ENCODE measurements at regions not wholly inside any gene's neighbourhood (a gene's known extent, or its start where the extent isn't known, plus 50 kb on each side); places are given as distances from the start of the nearest gene placed in this dataset.

GRCh38 chr9:88803546-88804253 lies 187.6 kb upstream of the S1PR3 start:
- peaks cover 0 to 3% (median 1%) of the 10 kb centered on the region in 4 donors for H3K4me1 Mint-ChIP-seq
- no peak for DNase-seq

GRCh38 chr9:88804254-88804596 lies 187.0 kb upstream of the S1PR3 start:
- H3K27me3 Mint-ChIP-seq, result peaks cover 19 to 75% (median 35%) of the 10 kb centered on the region in 5 donors
- no peak overlapping the region for H3K4me3 Mint-ChIP-seq
- no peak for DNase-seq
- POLR2A ChIA-PET, result no interaction called here
- no peaks in the 10 kb centered on the region for H3K36me3 Mint-ChIP-seq
- no peak overlapping the region for H3K27ac Mint-ChIP-seq
- H3K4me1 Mint-ChIP-seq, result peaks cover 0 to 3% (median 1%) of the 10 kb centered on the region in 4 donors
- ATAC-seq, result no peak
- H3K9me3 Mint-ChIP-seq, result no peaks in the 10 kb centered on the region

More at GRCh38 chr9:88803546-88804253, 187.6 kb upstream of the S1PR3 start:
- Mint-ChIP-seq H3K4me3 (no peak overlapping the region), H3K9me3 (no peaks in the 10 kb centered on the region), H3K36me3 (no peaks in the 10 kb centered on the region), H3K27me3 (peaks cover 19 to 70% (median 35%) of the 10 kb centered on the region in 5 donors), H3K27ac (no peak overlapping the region)
- POLR2A ChIA-PET, result no interaction called here
- ATAC-seq, result no peak

DNA sequence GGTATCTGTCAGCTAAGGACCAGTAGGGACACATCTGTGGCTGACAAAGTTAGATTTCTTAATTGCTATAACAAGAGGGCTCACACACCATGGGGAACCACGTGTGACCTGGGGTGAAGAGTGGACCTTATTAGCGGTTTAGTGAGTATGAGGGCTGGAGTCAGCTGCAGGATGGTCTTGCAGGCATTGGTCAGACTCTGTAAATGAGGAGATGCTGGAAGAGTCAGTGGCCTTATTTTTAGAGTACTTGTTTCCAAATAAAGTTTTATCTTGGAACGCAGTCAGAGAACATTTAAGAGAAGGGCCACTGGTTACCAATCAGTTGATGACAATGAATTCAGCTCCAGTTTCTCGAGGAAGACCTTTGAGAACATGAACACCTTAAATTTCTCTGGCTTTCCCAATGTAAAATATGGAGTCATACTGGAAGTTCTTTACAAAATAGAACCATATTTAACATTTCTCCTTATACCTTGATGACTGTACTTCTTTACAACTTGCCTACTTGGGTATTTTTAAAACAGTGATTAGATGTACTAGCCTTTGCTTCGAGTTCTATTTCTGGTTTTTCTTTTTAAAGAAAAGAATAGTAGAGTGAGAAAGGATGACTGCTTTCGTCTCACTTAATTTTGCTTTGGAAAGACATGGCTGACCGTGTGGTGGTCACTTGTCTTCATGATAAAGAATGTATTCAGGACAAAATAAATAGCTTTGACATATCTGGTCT lies 185.9 kb upstream of the S1PR3 start:
- H3K4me1 Mint-ChIP-seq, result peaks cover 0 to 3% (median 1%) of the 10 kb centered on the region in 4 donors
- DNase-seq (no peak), ATAC-seq (no peak)
- POLR2A ChIA-PET, result interaction anchor here (0.6 kb wide), 1 partner anchor 182 kb away, joined by 3 read pairs; no protein-coding TSS in a partner anchor
- peaks cover 23 to 77% (median 31%) of the 10 kb centered on the region in 5 donors for H3K27me3 Mint-ChIP-seq
- no peaks in the 10 kb centered on the region for H3K9me3 Mint-ChIP-seq
- H3K4me3 Mint-ChIP-seq, result no peak overlapping the region
- H3K27ac Mint-ChIP-seq, result no peak overlapping the region
- H3K36me3 Mint-ChIP-seq, result no peaks in the 10 kb centered on the region

DNA sequence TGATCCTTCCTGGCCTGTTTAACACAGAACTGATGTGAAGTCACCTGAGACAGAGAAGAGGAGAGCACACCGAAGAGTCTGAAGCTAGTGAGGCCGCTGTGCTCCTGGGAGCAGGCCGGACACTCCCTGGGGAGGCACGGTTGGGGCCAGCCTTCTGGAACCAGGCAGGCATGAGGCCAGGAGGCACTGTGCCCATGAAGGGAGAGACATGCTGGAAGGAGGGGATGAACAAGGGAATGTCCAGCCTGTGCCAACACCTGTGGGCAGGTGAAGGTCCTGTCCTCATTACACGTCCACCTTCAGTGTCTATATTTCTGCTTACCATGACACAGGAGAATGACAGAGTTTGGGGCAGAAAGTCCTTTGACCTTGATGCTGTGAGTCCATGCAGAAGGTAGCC lies 183.8 kb upstream of the S1PR3 start:
- POLR2A ChIA-PET, result no interaction called here
- ATAC-seq, result no peak
- Mint-ChIP-seq H3K36me3 (no peaks in the 10 kb centered on the region), H3K27ac (peak overlapping the region in 1 of 10 donors; percentile 25), H3K4me3 (no peak overlapping the region), H3K9me3 (no peaks in the 10 kb centered on the region), H3K4me1 (peaks cover 0 to 8% (median 1%) of the 10 kb centered on the region in 4 donors), H3K27me3 (peaks cover 21 to 71% (median 33%) of the 10 kb centered on the region in 5 donors)
- no peak for DNase-seq

- ATAC-seq, result no peak
- Mint-ChIP-seq H3K9me3 (no peaks in the 10 kb centered on the region), H3K4me3 (no peak overlapping the region), H3K4me1 (peaks cover 0 to 8% (median 1%) of the 10 kb centered on the region in 4 donors), H3K27me3 (peaks cover 18 to 66% (median 33%) of the 10 kb centered on the region in 5 donors), H3K27ac (no peak overlapping the region), H3K36me3 (no peaks in the 10 kb centered on the region)
- no peak for DNase-seq
- POLR2A ChIA-PET, result no interaction called here
Measured at GRCh38 chr9:88808019-88808656, 183.1 kb upstream of the S1PR3 start.

GRCh38 chr9:88808761-88809354 lies 182.4 kb upstream of the S1PR3 start:
- POLR2A ChIA-PET, result no interaction called here

GRCh38 chr9:88809355-88810161 lies 181.7 kb upstream of the S1PR3 start:
- no peaks in the 10 kb centered on the region for H3K9me3 Mint-ChIP-seq
- H3K27me3 Mint-ChIP-seq, result peaks cover 14 to 55% (median 30%) of the 10 kb centered on the region in 5 donors
- DNase-seq, result no peak
- H3K36me3 Mint-ChIP-seq, result no peaks in the 10 kb centered on the region
- POLR2A ChIA-PET, result no interaction called here
- H3K4me1 Mint-ChIP-seq, result peaks cover 0 to 5% (median 0%) of the 10 kb centered on the region in 4 donors
- H3K4me3 Mint-ChIP-seq, result no peak overlapping the region
- no peak for ATAC-seq
- H3K27ac Mint-ChIP-seq, result no peak overlapping the region

More at GRCh38 chr9:88808761-88809354, 182.4 kb upstream of the S1PR3 start:
- Mint-ChIP-seq H3K4me1 (peaks cover 0 to 6% (median under 1%) of the 10 kb centered on the region in 4 donors), H3K4me3 (no peak overlapping the region), H3K27me3 (peaks cover 14 to 59% (median 34%) of the 10 kb centered on the region in 5 donors), H3K27ac (no peak overlapping the region), H3K36me3 (no peaks in the 10 kb centered on the region), H3K9me3 (no peaks in the 10 kb centered on the region)
- DNase-seq, result no peak
- no peak for ATAC-seq

- ATAC-seq (no peak), DNase-seq (no peak)
- Mint-ChIP-seq H3K27me3 (peaks cover 25 to 67% (median 40%) of the 10 kb centered on the region in 5 donors), H3K4me3 (no peak overlapping the region), H3K9me3 (no peaks in the 10 kb centered on the region), H3K27ac (no peak overlapping the region), H3K36me3 (no peaks in the 10 kb centered on the region), H3K4me1 (peaks cover 0 to 5% (median 0%) of the 10 kb centered on the region in 4 donors)
- POLR2A ChIA-PET, result no interaction called here
Measured at GRCh38 chr9:88810826-88811225, 180.4 kb upstream of the S1PR3 start.

- peaks cover 26 to 69% (median 43%) of the 10 kb centered on the region in 5 donors for H3K27me3 Mint-ChIP-seq
- no peaks in the 10 kb centered on the region for H3K36me3 Mint-ChIP-seq
- ATAC-seq, result no peak
- POLR2A ChIA-PET, result no interaction called here
- peaks cover 0 to 5% (median 0%) of the 10 kb centered on the region in 4 donors for H3K4me1 Mint-ChIP-seq
- H3K9me3 Mint-ChIP-seq, result no peaks in the 10 kb centered on the region
- no peak overlapping the region for H3K4me3 Mint-ChIP-seq
- H3K27ac Mint-ChIP-seq, result no peak overlapping the region
- no peak for DNase-seq
Measured at GRCh38 chr9:88811511-88811910, 179.8 kb upstream of the S1PR3 start.

DNA sequence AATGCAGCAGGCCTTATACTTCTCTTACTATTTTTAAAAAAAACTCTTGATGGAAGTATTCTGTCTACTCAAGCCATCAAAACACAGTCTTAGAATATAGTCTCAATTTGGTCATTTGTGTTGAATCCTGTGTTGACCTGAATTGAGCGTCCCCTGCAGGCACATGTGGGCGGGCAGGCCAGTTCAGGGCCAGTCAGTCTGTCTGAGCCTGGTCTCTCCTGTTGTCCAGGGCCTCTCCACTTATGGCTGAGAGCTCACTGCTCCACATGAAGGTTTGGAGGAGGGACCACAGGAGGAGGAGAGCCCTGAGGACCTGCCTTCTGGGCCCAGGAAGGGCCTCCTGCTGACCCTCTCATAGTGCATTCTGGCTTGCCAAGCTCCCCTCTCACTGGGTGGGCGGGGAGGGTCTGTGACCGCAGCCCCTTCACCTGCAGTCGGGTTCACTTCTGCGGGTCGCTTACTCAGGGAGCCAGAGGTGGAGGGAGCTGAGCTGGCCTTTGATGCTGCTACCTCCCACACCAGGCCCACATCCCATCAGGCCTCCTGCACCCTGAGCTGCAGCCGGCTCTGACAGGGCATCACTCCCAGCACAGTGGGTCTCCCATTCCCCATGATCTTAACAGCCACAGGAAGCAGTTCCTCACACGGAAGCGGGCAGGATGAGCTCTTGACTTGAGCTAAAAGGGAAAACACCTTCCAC lies 178.2 kb upstream of the S1PR3 start:
- H3K4me1 Mint-ChIP-seq, result peaks cover 0 to 5% (median 0%) of the 10 kb centered on the region in 4 donors
- H3K27ac Mint-ChIP-seq, result no peak overlapping the region
- no peaks in the 10 kb centered on the region for H3K36me3 Mint-ChIP-seq
- no peaks in the 10 kb centered on the region for H3K9me3 Mint-ChIP-seq
- POLR2A ChIA-PET, result interaction anchor here (1.0 kb wide), 1 partner anchor 109 kb away, joined by 4 read pairs; no protein-coding TSS in a partner anchor
- H3K4me3 Mint-ChIP-seq, result no peak overlapping the region
- no peak for DNase-seq
- no peak for ATAC-seq
- H3K27me3 Mint-ChIP-seq, result peaks cover 25 to 57% (median 37%) of the 10 kb centered on the region in 5 donors

GRCh38 chr9:88813638-88814209 lies 177.5 kb upstream of the S1PR3 start:
- peaks cover 26 to 57% (median 37%) of the 10 kb centered on the region in 5 donors for H3K27me3 Mint-ChIP-seq
- ATAC-seq, result no peak
- H3K4me3 Mint-ChIP-seq, result no peak overlapping the region
- POLR2A ChIA-PET, result interaction anchor here (0.6 to 1.0 kb wide), 3 partner anchors 15 to 978 kb away, joined by 3 to 4 read pairs (median 3); no protein-coding TSS in a partner anchor
- H3K4me1 Mint-ChIP-seq, result peaks cover 0 to 5% (median 0%) of the 10 kb centered on the region in 4 donors
- no peaks in the 10 kb centered on the region for H3K36me3 Mint-ChIP-seq
- no peaks in the 10 kb centered on the region for H3K9me3 Mint-ChIP-seq
- no peak for DNase-seq
- H3K27ac Mint-ChIP-seq, result no peak overlapping the region

Measured in naive thymus-derived CD8-positive, alpha-beta T cell (primary cell).